Calu3 (cell line): ENCODE measurements at regions not wholly inside any gene's neighbourhood (a gene's known extent, or its start where the extent isn't known, plus 50 kb on each side); places are given as distances from the start of the nearest gene placed in this dataset.

Experiments used
- BruUV-seq: library from RNA; stranded (reverse); fragments of 400-500 nt; replicated peaks from 2 replicates; lab custom pipeline; 2021; lab: Mats Ljungman, UMichigan
- CTCF ChIA-PET: fragments of 300-600 bp; sonication (Branson Sonifier 250); formaldehyde crosslinking; loops from one replicate; lab custom pipeline; 2022; ENCODE audit warnings: antibody characterized with exemption; lab: Charles Lee
- DNase-seq: peaks from one replicate; pipeline ENCODE4 v3.0.0; 2022
- H3K27ac Mint-ChIP-seq: one replicate; pipeline ENCODE4 v1.8.0; 2022; ENCODE audit warnings: mixed read lengths; ENCODE audit not compliant: unreplicated experiment
- H3K27me3 Mint-ChIP-seq: one replicate; pipeline ENCODE4 v1.8.0; 2022; ENCODE audit warnings: mixed read lengths; ENCODE audit not compliant: unreplicated experiment
- H3K36me3 Mint-ChIP-seq: one replicate; pipeline ENCODE4 v1.8.0; 2022; ENCODE audit warnings: mild to moderate bottlenecking, moderate library complexity, mixed read lengths; ENCODE audit not compliant: insufficient read depth, unreplicated experiment
- H3K4me1 Mint-ChIP-seq: one replicate; pipeline ENCODE4 v1.8.0; 2022; ENCODE audit warnings: mild to moderate bottlenecking, low read depth, mixed read lengths; ENCODE audit not compliant: unreplicated experiment
- H3K4me3 Mint-ChIP-seq: one replicate; pipeline ENCODE4 v1.8.0; 2022; ENCODE audit warnings: mild to moderate bottlenecking, low read depth, moderate library complexity, mixed read lengths; ENCODE audit not compliant: unreplicated experiment
- H3K9me3 Mint-ChIP-seq: one replicate; pipeline ENCODE4 v1.8.0; 2022; ENCODE audit warnings: low read depth, mixed read lengths; ENCODE audit not compliant: unreplicated experiment
- intact Hi-C: fragments of 100-400 bp; cut with micrococcal nuclease; formaldehyde crosslinking; loops from one replicate; pipeline ENCODE4 v1.10.0; 2022; ENCODE audit not compliant: unreplicated experiment
- TF ChIP-seq, protein P1 (sequence below): fragments of 200-600 bp; IDR thresholded peaks from one replicate; pipeline ENCODE4 v1.8.0; 2022; ENCODE audit warnings: antibody characterized with exemption; ENCODE audit not compliant: unreplicated experiment

DNA sequence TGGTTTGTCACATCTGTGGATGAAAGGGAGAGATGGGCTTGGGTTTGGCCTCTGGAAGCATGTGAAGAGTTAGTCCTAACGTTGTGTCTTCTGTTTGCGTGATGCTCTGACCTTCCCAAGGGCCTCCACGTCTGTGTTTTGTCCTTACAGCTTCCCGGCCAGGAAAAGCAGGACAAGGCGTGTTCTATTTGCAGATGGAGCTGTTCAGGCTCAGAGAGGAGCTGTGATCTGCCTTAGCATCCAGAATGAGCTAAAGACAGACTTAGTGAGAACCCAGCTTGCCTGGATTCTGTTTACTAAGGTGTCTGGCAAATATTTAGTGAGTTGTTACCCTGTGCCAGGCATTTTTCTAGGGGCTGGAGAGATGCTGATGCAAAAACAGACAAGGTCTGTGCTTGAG lies 282.1 kb downstream of the CBLN1 start:
- H3K27ac Mint-ChIP-seq: no peak overlapping the region
- H3K4me3 Mint-ChIP-seq: no peak overlapping the region
- BruUV-seq: no TSS peak
- no peaks in the 10 kb centered on the region for H3K36me3 Mint-ChIP-seq
- H3K4me1 Mint-ChIP-seq: no peaks in the 10 kb centered on the region
- CTCF ChIA-PET: no interaction called here
- H3K9me3 Mint-ChIP-seq: peaks cover 2% of the 10 kb centered on the region
- TF ChIP-seq, protein P1, sequence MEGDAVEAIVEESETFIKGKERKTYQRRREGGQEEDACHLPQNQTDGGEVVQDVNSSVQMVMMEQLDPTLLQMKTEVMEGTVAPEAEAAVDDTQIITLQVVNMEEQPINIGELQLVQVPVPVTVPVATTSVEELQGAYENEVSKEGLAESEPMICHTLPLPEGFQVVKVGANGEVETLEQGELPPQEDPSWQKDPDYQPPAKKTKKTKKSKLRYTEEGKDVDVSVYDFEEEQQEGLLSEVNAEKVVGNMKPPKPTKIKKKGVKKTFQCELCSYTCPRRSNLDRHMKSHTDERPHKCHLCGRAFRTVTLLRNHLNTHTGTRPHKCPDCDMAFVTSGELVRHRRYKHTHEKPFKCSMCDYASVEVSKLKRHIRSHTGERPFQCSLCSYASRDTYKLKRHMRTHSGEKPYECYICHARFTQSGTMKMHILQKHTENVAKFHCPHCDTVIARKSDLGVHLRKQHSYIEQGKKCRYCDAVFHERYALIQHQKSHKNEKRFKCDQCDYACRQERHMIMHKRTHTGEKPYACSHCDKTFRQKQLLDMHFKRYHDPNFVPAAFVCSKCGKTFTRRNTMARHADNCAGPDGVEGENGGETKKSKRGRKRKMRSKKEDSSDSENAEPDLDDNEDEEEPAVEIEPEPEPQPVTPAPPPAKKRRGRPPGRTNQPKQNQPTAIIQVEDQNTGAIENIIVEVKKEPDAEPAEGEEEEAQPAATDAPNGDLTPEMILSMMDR: no peak
- DNase-seq: no peak
- intact Hi-C loops: no loop called here
- H3K27me3 Mint-ChIP-seq: peaks cover 60% of the 10 kb centered on the region

DNA sequence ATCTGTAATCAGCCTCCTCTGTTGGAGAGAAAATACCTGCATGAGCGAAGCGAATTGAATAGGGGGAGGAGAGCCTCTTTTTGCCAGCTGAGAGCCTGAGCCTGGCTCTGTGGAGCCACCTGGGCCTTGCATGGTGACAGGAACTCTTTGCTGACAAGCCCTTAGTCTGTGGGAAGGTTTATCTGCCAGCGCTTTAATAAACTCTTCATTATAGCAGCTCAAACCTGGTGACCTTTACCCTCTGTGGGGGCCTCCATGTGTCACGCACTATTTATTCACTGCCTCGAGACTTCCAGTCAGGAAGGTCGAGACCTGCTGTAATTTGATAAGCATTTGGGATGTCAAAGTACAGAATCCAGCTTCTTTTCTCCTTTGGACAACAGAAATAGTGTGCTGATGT lies 282.6 kb downstream of the CBLN1 start:
- peaks cover 60% of the 10 kb centered on the region for H3K27me3 Mint-ChIP-seq
- intact Hi-C loops: no loop called here
- CTCF ChIA-PET: no interaction called here
- H3K4me1 Mint-ChIP-seq: no peaks in the 10 kb centered on the region
- no peak overlapping the region for H3K4me3 Mint-ChIP-seq
- H3K9me3 Mint-ChIP-seq: peaks cover 2% of the 10 kb centered on the region
- no peak for DNase-seq
- BruUV-seq: no TSS peak
- TF ChIP-seq, protein P1: no peak
- no peaks in the 10 kb centered on the region for H3K36me3 Mint-ChIP-seq
- no peak overlapping the region for H3K27ac Mint-ChIP-seq

DNA sequence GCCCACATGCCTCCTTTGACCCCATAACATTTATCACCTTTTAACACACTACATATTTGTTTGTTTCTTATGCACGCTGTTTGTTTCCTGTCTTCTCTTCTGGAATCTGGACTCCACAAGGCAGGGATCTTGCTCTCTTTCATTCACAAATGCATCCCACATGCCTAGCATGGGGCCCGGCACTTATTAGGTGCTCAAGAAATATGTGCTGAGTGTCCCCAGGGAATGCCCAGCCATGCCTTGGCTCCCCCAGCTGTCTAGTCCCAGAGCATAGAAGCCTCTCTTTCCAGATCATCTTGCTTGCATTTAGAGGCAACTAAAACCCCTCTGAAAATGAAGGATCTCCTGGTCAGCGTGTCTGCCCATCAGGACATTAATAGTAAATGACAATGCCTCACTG lies 283.7 kb downstream of the CBLN1 start:
- intact Hi-C loops: no loop called here
- Mint-ChIP-seq H3K36me3 (no peaks in the 10 kb centered on the region), H3K27me3 (peaks cover 61% of the 10 kb centered on the region), H3K4me3 (no peak overlapping the region), H3K4me1 (no peaks in the 10 kb centered on the region), H3K27ac (no peak overlapping the region), H3K9me3 (peaks cover 2% of the 10 kb centered on the region)
- CTCF ChIA-PET: no interaction called here
- no peak for DNase-seq
- no TSS peak for BruUV-seq
- TF ChIP-seq, protein P1: no peak

DNA sequence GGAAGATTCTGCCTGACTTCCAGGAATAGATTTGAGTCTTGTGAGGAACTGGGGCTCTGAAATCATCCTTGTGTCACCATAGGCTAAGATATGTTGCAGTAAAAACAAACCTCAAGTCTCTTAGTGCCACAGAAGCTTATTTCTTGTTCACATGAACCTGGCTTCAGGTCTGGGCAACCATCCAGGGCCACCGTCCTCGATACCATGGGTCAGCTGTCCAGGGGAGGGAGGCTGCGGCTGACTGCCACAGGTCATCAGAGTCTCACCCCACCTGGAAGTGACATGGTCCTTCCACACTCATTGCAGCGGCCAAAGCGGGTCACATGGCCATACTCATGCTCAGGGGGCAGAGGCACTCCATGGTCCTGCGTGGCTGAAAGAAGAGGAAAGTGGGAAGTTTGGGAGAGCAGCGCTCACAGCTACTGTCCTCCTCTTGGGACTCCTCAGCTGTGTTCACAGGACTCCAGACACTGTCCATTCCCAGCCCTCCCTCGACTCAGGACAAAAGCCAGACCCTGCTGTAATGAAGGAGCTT lies 284.5 kb downstream of the CBLN1 start:
- peaks cover 2% of the 10 kb centered on the region for H3K9me3 Mint-ChIP-seq
- no peak overlapping the region for H3K4me3 Mint-ChIP-seq
- no peaks in the 10 kb centered on the region for H3K36me3 Mint-ChIP-seq
- intact Hi-C loops: no loop called here
- no peaks in the 10 kb centered on the region for H3K4me1 Mint-ChIP-seq
- no TSS peak for BruUV-seq
- no peak for DNase-seq
- H3K27me3 Mint-ChIP-seq: peaks cover 61% of the 10 kb centered on the region
- TF ChIP-seq, protein P1: no peak
- CTCF ChIA-PET: no interaction called here
- no peak overlapping the region for H3K27ac Mint-ChIP-seq
